GM18909 (cell line): ENCODE measurements at regions not wholly inside any gene's neighbourhood (a gene's known extent, or its start where the extent isn't known, plus 50 kb on each side); places are given as distances from the start of the nearest gene placed in this dataset.

Source experiments
- ATAC-seq: cut with Tn5 transposase; IDR thresholded peaks from one replicate; pipeline ENCODE4 v1.9.1; 2021; ENCODE audit warnings: mild to moderate bottlenecking; ENCODE audit not compliant: unreplicated experiment, poor library complexity

DNA sequence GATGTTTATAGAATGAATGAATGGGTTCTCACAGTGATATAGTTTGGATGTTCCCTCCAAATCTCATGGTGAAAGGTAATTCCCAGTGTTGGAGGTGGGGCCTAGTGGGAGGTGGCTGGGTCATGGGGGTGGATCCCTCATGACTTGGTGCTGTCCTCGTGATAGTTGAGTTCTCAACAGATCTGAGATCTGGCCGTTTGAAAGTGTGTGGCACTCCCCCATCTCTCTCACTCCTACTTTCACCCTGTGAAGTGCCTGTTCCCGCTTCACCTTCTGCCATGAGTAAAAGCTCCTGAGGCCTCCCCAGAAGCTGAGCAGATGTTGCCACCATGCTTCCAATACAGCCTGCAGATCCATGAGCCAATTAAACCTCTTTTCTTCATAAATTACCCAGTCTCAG, 170.8 kb upstream of the LINGO1 start:
- no peak for ATAC-seq

DNA sequence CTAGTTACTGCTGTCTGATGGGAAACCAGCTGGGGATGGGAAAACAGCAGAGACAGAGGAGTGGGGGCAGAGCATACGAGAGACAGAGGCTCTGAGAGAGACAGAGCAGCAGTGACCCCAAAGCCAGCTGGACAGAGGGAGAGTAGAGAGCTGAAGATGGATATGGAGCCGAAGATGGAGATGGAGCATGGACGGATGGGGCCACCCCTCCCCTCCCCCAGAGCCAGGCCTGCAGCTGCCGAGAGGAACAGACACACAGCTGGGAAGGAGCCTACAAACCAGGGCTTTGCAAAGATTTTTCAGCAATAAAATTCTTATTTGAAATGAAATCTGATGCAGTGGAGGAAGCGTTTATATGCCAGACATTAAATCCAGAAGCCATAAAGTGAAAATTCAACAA, 167.6 kb upstream of the LINGO1 start:
- ATAC-seq = no peak

DNA sequence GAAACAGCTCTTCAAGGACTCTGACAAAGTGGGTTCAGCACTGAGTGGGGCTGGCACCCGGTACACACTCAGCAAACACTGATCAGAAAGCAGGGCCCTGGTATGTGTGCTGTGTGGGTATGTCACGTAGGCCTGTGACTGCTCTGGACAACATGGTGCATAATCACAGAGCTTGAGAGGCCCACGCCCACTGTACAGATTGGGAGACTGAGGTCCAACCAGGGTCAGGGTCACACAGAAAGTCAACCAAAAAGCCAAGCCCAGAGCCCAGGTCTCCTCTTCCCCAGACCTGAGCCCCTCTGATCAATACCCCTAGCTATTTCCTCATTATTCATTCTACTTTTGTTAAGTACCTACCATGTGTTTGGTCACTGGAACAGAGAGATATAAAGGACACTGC, 166.1 kb upstream of the LINGO1 start:
- no peak for ATAC-seq

DNA sequence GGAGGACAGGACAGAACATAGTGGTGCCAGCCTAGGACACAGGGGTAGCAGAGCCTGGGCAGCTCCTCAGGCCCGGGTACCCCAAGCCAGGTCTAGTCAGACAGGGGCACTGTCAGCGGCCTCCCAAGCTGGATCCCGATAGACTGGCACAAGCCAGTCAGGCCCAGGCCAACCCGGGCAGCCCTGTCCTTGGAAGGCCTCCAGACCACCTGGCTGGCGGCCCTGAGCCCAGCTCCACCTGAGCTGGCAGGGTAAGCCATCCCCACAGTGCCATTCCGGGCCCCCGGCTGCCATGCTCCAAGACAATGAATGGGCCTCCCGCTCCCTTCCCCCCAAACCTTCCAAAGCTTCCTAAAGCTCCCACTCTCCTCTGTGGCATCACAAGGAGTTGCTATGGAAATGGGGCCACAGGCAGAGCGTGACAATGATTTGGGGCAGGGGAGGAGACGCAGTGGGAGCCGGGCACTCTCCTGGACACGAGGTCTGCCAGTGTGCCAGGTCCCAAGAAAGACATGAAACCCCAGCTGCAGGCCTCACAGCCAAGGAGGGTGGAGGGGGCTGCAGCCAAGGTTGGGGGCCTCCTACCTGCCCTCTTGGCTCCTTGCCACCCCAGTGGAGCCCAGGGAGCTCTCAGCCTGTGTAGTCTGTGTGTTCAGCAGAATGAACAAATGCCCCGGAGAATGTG, 165.6 kb upstream of the LINGO1 start:
- no peak for ATAC-seq

DNA sequence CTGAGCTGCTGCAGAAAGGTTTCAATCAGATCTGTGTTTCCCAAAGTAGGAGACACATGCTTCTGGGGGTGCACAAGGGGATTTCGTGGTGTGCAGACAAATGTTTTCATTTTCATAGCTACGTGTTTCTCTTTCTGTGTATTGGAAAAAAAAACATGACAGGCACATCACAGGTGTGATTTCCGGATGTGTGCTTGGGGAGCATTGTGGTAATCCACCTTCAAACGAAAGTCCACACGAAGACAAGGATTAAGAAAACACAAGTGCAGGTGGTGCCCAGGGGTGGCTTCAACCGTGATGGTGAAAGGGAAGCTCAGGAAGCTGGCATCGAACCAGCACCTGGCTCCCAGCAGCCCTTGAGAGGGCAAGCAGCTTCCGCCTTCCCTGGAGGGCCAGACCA, 164.6 kb upstream of the LINGO1 start:
- no peak for ATAC-seq

DNA sequence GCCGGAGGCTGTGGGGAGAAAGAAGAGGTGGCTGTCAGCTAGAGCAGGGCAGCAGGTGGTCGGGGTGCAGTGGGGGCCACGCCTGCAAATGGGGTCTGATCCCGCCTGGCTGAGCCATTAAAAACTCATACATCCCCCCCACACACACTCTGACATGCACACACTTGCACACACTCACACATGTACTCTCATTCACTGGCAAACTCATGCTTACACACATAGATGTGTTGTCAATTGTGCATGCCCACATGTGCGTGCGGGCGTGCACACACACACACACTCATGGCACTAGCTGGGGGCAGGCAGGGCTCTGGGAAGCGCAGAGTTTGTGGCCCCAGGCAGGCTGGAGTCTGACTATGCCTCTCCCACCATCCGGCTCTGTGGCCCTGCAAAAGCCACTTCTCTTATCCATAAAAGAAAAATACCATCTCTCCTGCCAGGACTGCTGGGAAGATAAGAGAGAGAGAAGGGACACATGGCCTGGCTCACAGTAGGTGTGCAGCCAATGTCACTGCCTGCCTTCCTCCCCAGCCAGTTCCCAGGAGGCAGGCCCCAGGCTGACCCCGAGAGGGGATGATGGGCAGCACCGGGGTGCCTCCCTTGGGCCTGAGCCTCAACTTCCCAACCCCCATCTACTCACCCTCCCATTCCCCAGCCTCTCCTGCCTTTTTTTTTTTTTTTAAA, 163.5 kb upstream of the LINGO1 start:
- no peak for ATAC-seq

DNA sequence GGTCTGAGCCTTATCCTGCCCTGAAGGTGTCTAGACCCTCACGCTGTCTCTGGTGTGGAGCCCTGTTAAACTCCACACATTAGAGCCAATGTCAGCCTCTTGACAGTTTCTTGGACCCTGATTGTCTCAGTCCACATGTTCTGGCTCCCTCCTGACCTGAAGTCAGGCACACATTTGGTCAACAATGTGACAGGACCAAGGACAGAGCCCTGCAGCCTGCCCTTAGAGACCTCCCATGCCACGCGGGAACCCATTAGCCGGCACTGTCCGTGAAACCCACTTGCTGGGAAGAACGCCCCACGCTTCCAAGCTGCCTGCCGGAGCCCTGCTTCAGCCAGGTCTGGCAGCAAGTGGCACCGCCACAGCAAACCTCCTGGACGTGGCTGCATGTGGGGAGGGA, 162.7 kb upstream of the LINGO1 start:
- no peak for ATAC-seq

DNA sequence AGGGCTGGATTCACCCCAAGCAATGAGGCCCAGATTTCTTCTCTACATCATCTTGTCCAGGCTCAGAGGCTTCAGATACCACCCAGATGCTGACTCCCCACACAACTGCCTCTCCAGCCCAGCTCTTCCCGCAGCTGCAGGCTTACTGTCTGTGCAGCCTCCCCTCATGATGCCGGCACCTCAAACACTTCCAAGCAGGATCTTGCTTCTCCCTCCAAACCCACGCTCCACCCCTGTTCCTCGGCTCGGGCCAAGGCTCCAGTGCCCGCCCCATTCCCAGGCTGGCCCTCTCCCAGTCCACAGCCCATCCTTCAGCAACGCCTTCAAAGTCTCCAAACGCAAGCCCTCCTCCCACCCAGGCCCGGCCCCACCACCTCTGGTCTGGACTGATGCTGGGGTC, 159.2 kb upstream of the LINGO1 start:
- no peak for ATAC-seq

DNA sequence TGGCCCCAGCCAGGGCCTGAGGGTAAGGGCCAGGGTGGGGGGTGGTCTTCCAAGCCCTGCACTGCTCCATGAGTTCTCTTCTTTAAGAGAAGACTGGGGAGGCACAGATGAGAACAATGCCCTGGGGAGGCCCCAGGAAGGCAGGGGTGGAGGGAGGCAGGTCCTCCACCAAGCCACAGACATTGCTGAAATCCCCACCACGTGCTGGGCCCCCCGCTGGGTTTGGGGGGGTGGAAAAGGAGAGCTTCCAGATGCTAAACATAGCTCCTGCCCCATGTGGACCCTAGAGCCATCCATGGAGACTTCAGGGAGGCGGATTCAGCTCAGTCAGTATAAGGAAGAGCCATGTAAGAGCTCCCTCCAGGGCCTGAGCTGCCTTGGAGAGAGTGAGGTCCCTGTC, 157.8 kb upstream of the LINGO1 start:
- ATAC-seq = no peak

DNA sequence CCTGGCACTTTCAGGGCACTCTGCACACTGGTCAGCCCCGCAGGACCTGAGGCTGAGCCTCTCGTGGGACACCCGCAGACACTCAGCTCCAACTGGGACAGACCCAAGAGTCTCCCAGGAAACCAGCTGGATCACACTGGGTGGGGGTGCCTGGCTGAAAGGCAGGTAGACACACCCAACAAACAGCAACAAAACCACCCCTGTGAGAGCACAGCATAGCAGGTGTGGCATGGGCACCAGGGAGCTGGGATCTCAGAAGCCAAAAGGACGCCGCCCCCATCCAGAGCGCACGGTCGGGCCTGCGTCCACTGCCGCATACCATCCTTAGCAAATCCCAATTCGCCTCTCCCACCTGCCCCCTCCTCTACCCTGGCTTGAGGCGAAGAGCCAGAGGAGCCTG, 154.2 kb upstream of the LINGO1 start:
- ATAC-seq = no peak

DNA sequence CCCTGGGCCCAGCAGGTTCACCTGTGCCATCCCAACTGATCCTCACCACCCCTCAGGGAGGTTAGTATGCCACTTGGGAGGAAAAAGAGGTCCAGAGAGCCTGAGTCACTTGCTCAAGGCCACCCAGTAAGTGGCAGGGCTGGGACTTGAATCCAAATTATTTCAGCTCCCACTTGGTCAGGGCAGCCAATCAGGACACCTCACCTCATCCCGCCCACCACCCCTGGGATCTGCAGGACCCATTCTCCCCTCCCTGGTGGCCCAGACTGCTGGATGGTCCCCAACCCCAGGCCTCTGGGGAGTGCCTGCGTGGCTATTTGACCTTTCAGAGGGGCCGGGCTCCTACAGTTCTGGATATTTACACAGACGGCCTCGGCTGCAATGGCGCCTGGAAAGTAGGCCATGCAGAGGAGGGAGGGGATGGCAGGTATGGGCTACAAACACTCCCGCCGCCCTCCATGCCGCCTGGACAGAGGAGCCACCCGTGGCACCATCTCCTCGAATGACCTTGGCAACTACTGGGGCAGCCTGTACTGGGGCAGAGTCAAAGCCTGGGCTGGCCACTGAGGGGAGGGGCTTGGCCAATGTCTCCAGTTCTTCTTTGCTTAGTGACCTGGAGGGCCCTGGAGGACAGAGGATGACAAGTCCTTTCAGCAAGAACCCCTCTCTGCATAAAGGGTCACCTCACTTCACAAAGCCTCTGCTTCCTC, 153.6 kb upstream of the LINGO1 start:
- no peak for ATAC-seq

DNA sequence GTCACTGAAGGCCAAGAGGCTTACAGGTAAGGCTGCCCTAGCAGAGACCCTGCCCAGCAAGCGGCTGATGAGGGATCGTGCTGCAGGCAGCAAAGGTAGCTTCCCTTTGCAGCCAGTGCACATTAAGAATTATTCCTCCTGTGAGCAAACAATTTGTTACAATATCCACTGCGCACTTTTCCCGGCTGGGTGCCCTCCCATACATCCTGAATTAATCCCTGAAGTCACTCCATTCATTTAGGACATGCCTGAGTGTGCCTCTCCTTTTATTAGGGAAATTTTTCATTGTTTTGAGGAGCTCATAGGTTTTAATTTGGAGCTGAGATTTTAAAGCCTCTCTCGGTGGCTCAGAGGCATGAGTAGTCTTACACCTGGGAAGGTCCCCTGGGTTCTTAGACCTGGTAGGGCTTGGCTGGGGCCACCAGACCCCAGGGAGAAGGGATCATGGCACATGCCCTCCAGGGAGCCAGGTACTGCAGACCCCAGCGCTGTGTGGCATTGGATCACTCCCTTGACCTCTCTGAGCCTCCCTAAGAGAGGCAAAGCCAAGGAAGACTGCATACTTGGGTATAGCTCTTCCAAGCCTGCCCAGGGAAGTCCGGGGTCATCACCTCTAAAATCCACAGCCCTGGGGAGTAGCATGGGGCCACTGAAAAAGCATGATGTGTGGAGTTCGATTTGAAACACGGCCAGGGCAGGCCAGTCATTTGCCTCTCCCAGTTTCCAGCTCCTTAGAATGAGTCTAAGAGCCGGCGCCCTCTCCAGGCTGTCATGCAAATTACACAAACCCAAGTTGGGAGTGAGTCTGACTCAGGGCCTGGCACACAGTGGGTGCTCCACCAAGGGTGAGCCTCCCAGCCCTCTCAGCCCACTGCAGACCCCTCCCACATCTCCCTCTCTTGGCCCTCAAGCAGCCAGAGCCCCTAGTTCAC, 151.9 kb upstream of the LINGO1 start:
- ATAC-seq = no peak

DNA sequence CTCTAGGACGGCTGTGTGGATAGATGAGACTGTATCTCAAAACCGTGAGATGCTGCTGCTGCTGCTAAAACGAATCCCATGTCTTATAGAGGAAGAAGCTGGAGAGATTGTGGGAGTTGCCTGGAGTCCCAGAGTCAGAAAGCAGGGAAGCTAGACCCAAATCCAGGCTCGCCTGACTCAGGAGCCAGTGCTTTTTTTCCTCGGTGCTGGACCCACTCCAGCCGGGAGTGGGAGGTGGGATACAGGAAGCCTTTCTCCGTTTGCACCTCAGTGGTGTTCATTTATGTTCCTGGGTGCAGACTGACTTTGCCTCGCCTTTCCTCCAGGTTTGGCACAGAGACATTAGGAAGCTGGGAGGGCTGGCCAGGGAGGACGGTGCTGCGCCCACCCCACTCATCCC, 150.9 kb upstream of the LINGO1 start:
- ATAC-seq = no peak

DNA sequence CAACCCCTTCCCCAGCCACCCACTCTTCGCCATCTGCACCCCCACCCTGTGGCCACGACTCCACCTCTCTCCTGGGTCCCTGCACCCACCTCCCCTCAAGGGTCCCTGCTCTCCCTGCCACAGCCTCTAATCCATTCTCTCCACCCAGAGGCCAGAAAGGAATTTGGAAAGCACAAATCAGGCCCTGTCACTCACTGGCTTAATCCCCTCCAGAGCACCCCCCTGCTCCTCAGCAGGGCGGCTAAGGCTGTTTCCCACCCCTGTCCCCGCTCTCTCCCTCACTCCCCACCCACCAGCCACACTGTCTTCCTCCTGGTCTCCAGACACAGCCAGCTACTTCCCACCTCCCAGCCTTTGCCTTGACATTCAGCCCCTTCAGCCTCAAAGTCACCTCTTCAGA, 150.0 kb upstream of the LINGO1 start:
- ATAC-seq = no peak

DNA sequence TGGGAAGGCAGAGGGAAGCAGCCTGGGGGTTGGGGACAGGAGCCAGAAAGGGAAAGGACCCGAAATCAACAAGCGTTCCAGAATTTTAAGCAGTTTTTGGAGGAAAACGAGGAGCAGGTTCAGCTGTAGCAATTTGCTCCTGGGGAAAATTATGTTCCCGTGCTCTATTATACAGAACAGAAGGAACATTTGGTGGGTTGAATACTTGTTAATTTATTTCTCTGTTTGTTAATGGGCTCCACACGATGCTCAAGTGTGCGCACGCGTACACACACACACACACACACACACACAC, 149.2 kb upstream of the LINGO1 start:
- ATAC-seq = no peak

DNA sequence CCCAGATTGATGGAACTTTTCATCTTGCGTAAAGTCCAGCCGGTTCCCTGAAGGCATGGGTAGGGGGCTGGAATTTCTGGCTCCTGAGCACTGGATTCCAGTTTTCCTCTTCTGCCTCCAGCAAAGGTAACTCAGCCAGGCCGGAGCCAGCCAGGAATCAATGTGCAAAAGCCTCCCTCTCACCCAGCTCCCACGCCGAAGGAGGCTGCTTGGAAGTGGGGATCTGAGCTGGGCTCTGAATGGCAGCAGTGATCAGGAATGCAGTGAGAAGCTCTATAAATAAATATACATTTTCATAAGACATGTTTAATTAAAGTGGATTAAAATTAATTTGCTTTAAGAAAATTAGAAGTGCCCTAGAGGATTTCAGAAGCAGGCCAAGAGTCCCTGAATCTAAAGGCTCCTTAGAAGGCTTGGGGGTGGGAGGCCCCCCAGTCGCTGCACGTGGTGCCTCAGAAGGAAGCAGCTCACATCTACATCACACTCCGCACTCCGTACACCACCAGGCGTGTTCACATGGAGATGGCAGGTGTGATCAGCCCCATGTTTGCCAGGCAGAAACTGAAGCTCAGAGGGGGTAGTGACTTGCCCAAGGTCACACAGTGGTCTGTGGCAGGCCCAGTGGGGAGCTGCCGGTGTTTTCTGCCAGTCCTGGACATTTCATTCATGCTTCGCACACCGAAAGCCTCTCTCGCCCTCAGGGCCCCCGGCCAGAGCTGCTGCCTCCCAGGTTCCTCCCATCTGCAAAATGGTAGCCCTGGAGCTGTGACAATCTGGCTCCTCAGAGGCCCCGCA, 148.6 kb upstream of the LINGO1 start:
- no peak for ATAC-seq

DNA sequence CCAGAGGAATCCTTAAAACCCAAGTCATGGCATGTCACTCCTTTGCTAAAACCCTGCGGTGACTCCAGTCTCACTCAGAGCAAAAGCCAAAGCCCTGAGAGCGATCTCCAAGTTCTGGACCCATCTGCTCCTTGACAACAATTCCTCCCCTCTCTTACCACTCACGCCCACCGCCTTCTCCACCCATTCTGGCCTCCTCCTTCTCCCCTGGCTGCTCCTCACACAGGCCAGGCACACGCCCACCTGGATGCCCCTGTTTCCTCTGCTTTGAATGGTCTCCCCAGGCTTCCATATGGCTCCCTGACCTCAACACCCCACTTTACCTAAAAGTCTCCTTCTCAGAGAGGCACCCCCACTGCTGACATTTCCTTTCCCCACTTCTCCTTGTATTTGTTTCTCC, 146.1 kb upstream of the LINGO1 start:
- ATAC-seq = no peak

DNA sequence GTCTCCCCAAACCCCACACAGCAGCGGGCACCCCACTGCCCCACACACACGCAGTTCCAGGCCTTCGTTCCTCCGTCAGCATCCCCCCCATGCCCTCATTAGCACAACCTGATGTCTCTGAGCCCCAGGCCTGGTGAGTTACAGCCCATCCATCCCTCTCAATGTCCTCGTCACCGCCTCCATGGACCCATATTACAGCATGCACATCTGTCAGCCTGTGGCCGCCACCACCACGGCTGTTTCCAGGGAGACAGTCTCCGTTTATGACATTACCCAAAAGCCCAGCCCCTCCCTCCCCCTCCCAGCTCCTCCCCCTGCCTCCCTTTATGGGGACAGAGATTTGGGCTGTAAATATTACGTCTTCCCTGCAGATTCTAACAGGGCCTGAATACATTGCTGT, 143.1 kb upstream of the LINGO1 start:
- ATAC-seq = no peak

DNA sequence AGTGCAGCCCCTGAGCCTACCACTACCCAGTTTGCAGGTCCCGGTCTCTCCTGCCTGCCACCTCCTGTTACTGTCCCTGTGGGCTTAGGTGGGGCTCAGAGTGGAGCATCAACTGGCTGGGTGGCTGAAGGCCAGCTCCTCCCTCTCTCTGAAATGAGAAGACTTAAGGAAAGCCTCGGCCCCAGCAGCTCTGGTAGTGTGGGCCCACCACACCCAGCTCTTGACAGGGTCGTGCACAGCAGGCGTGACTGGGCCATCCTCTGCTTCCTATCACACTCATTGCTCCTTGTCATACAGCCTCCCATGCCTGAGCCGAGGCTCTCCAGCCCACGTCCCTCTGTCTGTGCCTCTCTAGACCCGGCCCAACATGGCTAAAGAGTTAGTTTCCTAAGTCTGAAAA, 142.7 kb upstream of the LINGO1 start:
- no peak for ATAC-seq

DNA sequence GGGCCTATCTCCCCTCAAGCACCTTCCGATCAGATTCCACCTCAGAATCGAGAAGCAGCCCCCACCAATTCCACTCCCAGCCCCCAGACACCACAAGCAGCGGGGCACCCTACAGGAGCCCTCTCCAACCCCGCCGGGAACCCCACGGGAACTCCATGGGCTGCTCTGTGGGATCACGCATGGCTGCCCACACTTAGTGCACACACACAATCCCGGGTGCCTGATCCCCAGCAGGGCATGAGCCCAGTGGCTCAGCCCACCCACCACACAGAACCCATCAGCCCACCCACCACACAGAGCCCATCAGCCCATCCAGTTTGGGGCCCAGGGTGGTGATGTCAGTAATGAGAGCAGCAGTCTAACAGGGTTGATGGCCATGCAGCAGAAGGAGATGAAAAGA, 141.6 kb upstream of the LINGO1 start:
- ATAC-seq = no peak
